Sciatic nerve (tissue), 2 donors: ENCODE measurements at regions not wholly inside any gene's neighbourhood (a gene's known extent, or its start where the extent isn't known, plus 50 kb on each side); places are given as distances from the start of the nearest gene placed in this dataset.

Experiments used
- ATAC-seq: fragments of 200-7000 bp; cut with Tn5 transposase; one replicate; pipeline ENCODE4 v1.9.1; 2020; ENCODE audit warnings: mild to moderate bottlenecking, moderate library complexity
- DNase-seq: peaks from one replicate; pipeline ENCODE4 v3.0.0-alpha.2; 2020; ENCODE audit warnings: low spot score
- intact Hi-C: fragments of 100-400 bp; cut with DNase I; formaldehyde crosslinking; loops from one replicate; pipeline ENCODE4 v1.14.2; 2022
- donor health status: DM: no; HTN: no; CAD: no.
- donor health status: DM: no; HTN: no; CAD: no.

- ATAC-seq, result no peak
- intact Hi-C loops, result no loop called here
- no peak for DNase-seq
These were observed 246.9 kb downstream of the NDUFA10 start for GRCh38 chr2:239778042-239778851.

DNA sequence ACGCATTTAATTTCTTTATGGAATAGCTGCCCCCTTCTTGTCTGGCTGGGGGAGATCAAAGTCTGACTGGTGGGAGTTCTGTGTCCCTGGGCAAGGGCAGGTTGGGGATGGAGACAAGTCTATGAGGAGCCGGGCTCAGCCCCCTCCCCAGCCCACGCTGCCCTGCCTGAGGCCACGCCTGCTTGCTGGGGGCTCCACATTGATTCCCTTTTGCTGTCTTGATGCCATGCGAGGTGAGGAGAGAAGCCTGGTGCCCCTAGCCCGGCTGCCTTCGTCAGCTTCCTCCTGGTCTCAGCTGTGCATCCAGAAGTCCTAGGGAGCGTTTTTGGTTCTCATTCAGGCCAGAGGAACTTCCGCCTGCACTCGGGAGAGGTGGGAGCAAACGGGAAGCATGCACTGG lies 247.9 kb downstream of the NDUFA10 start:
- DNase-seq, result no peak
- ATAC-seq, result no peak
- intact Hi-C loops, result no loop called here

DNA sequence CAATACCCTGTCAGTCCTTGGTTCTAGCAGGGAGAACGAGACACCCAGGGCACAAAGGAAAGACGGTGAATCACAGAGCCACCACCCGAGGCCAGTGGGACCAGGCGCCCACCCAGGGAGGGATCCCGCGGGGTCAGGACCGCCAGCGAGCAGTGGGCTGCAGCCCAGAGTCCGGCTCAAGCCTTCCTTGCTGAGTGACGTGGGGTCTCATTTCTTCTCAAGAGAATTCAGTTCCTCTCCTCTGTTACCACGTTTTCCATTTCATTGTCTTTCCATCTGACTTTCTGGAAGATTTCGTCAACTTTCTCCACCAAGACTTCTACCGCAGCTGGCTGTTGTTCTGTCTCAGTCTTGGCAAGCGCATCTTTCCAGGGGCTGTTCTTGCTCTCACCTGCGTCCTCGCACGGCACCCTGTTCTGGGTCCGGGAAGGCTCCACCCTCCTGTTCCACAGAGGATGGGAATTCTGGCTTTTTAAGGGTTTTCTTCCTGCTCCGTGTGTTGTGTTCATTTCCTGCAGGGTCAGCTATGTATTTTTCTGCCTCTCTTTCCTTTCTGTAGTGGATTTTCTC lies 248.6 kb downstream of the NDUFA10 start:
- DNase-seq, result no peak
- intact Hi-C loops, result no loop called here
- no peak for ATAC-seq

GRCh38 chr2:239775623-239776435 lies 249.3 kb downstream of the NDUFA10 start:
- ATAC-seq, result peak; percentile 71
- intact Hi-C loops, result no loop called here
- no peak for DNase-seq

- DNase-seq, result no peak
- intact Hi-C loops, result no loop called here
- no peak for ATAC-seq
These were observed 250.1 kb downstream of the NDUFA10 start for GRCh38 chr2:239774933-239775622.

DNA sequence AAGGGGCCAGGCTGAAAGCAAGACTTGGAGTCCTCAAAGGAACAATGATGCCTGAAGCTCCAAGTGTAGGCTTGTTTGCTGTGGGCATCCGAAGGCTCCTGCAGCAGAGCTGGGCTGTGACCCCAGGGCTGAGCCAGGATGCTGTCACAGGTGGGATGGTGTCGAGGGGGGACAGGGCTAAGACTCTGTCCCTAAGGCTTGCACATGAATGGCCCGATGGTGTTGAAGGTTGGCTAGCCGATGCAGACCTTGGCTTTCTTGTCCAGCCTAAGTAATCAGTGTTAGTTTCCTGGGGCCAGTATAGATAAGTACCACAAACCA lies 251.0 kb downstream of the NDUFA10 start:
- intact Hi-C loops, result no loop called here
- ATAC-seq (no peak), DNase-seq (no peak)

DNA sequence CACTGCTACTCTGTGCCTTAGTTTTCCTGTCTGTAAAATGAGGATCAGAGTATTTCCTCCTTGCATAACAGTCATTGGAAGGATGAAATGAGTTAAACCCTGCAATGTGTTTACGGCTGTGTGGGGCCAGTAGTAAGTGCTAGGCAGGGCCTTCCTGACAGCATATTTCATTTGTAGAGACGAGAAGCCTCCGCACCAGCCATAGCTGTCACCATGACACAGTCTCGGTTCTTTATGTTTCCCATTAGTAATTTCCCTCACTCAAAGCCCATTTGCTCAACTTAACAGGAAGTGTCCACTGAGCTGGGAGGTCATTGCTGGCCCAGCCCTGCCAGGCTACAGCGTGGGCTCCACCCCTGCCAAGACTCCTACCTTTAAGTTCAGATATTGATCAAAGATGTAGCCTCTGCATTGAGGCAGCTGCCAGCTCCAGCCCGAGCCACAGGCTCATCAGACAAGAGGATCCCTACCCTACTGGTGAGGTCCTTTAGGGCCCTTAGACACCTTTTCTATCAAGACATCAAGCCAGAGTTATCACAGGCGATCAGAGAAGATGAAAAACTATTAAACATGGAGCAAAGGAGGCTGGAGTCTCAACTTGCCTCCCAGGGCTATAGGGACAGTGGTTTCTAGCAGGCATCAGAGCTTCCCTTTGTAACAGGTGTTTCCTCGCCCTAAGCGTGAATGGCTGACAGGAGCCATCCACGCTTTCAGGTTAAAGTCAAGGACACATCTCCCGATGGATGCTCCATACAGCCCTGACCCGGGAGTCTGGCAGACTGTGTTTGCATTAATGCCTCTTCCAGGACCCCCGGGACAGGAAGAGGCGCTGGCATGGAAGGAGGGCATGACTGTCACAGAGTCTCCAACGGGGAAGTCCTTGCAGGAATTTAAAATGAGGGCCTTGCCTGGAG lies 251.7 kb downstream of the NDUFA10 start:
- peak; percentile 41 for DNase-seq
- ATAC-seq, result no peak
- intact Hi-C loops, result no loop called here

- ATAC-seq (no peak), DNase-seq (peak; percentile 18)
- intact Hi-C loops, result no loop called here
These were observed 252.4 kb downstream of the NDUFA10 start for GRCh38 chr2:239772721-239773120.

GRCh38 chr2:239770246-239770639 lies 254.9 kb downstream of the NDUFA10 start:
- intact Hi-C loops, result no loop called here
- ATAC-seq, result no peak
- DNase-seq, result peak; percentile 15

- DNase-seq (peak; percentile 35), ATAC-seq (no peak)
- intact Hi-C loops, result no loop called here
These were observed 255.4 kb downstream of the NDUFA10 start for GRCh38 chr2:239769554-239770245.

GRCh38 chr2:239768907-239769553 lies 256.1 kb downstream of the NDUFA10 start:
- intact Hi-C loops, result no loop called here
- DNase-seq (peak; percentile 30), ATAC-seq (no peak)

- no peak for ATAC-seq
- intact Hi-C loops, result no loop called here
- peak; percentile 38 for DNase-seq
These were observed 256.9 kb downstream of the NDUFA10 start for GRCh38 chr2:239768031-239768790.

GRCh38 chr2:239767021-239767905 lies 257.9 kb downstream of the NDUFA10 start:
- DNase-seq, result peak; percentile 27
- no peak for ATAC-seq
- intact Hi-C loops, result no loop called here

DNA sequence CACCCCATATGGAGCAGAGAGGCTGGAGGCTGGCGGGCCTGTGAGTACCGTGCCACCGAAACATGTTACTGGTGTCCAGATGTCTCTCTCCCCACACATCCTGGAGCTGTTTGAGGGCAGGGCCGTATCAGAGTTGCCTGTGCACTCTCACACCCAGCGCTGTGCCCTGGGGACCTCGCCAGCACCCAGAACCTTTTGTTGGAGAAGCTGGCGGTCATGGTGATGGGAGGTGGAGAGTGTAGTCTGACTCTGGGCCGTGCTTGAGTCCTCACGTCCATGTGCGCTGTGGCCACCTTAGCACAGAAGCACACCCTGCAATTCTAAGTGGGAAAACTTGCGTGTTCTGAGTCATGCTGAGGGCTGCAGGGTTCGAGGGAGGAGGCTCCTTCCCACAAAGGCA lies 259.2 kb downstream of the NDUFA10 start:
- DNase-seq, result peak; percentile 31
- intact Hi-C loops, result no loop called here
- no peak for ATAC-seq

DNA sequence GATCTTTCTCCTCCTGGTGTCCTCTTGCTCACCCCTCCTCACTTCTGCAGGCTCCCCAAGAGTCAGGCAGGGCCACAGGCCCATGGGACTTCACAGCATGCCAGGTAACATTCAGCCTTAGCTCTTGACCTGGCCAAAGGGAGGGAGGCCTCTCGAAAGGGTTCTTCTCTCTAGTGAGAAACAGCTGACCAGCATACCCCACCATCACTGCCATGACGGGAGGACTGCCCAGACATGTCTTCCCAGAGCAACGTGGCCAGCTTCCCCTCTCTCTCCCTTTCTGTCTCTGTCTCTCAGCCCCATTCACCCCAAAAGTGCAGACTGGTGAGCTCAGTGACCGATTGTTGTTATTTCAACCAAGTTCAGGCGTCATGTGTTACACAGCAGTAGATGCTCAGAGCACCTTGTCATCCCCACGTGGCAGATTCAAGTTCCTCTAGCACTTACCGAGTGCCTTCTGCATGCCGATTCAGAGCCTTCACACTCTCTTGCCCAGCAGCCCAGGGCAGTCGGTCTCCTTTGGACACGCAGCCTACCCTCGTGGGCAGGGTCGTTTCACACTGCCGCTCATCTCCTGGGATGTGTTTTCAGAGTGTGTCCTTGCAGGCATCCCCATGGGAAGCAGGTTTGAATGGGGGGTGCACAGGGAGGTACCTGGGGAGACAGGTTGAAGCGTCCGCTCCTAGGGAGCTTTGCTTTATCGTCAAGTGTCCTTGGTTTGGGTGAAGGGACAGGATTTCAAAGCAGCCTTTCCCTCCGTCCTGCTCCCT lies 259.9 kb downstream of the NDUFA10 start:
- intact Hi-C loops, result no loop called here

More for the DNA sequence above, 259.9 kb downstream of the NDUFA10 start:
- DNase-seq (no peak), ATAC-seq (no peak)
